ENCODE measurements at regions not wholly inside any gene's neighbourhood (a gene's known extent, or its start where the extent isn't known, plus 50 kb on each side); places are given as distances from the start of the nearest gene placed in this dataset.

GRCh38 chrX:115939636-115940160 is 230.8 kb upstream of the AGTR2 start:
- TF ChIP-seq CTCF (IDR thresholded peaks at IDR 0.05; ENCODE audit: insufficient read depth, low read depth, low read length) (no peak), EZH2 (IDR thresholded peaks at IDR 0.05; ENCODE audit: insufficient read depth, low read length) (no peak)

All from astrocyte (in vitro differentiated cells and primary cell).